ENCODE measurements at regions not wholly inside any gene's neighbourhood (a gene's known extent, or its start where the extent isn't known, plus 50 kb on each side); places are given as distances from the start of the nearest gene placed in this dataset.

DNA sequence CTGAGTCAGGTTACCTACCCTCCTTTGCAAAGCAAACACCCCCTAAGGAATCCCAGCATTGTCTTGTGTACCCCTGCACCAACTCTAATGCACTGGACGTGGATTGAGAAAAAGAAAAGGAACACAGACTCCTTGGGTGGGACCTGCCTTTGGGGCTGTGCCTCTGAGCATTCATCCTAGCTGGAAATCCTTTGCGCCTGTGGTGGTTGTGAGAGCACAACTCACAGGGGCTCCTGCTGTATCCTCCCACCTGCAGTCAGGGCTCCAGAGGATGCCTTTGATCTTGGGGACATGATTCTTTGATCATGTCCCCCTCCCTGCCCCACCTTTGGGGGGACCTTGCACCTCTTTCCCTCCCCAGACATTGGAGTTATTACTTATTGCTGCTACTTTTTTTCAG, 338.5 kb downstream of the GADD45G start:
- no peak overlapping the region for H4K8ac ChIP-seq (ENCODE audit: extremely low read depth, insufficient read depth, low read length)
- FAIRE-seq, result no peak
- no peak for TF ChIP-seq SP2 (IDR thresholded peaks at IDR 0.05; ENCODE audit: low read length)
- no peak for TF ChIP-seq HDAC6 (IDR thresholded peaks at IDR 0.05; ENCODE audit: low read depth, low read length)
- TF ChIP-seq GABPA (IDR thresholded peaks at IDR 0.05; ENCODE audit: borderline replicate concordance, insufficient read depth, low read length), result no peak
- TF ChIP-seq ATF2 (IDR thresholded peaks at IDR 0.05; ENCODE audit: low read length), result no peak
- no peak for TF ChIP-seq SIRT6 (IDR thresholded peaks at IDR 0.05; ENCODE audit: low read length)
- TF ChIP-seq JUN (IDR thresholded peaks at IDR 0.05; ENCODE audit: low read depth, low read length), result no peak
- TF ChIP-seq, protein P1, sequence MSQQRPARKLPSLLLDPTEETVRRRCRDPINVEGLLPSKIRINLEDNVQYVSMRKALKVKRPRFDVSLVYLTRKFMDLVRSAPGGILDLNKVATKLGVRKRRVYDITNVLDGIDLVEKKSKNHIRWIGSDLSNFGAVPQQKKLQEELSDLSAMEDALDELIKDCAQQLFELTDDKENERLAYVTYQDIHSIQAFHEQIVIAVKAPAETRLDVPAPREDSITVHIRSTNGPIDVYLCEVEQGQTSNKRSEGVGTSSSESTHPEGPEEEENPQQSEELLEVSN (IDR thresholded peaks at IDR 0.05), result no peak
- TF ChIP-seq SAP30 (IDR thresholded peaks at IDR 0.05; ENCODE audit: insufficient read depth, insufficient replicate concordance, low read length), result no peak
- TF ChIP-seq SUZ12 (IDR thresholded peaks at IDR 0.05; ENCODE audit: low read length), result no peak
- TF ChIP-seq PHF8 (conservative IDR thresholded peaks at IDR 0.05; ENCODE audit: low read depth, low read length), result no peak
- no peak for TF ChIP-seq KDM1A (IDR thresholded peaks at IDR 0.05; ENCODE audit: borderline replicate concordance, low read length)
- TF ChIP-seq TCF12 (IDR thresholded peaks at IDR 0.05; ENCODE audit: low read depth, low read length), result no peak

More for the DNA sequence above, 338.5 kb downstream of the GADD45G start:
- Histone ChIP-seq H3K4me2 (ENCODE audit: insufficient read depth in 1 of 2, low read depth in 2 of 2, low read length in 2 of 2) (no peak overlapping the region), H3K4me3 (ENCODE audit: extremely low read depth in 1 of 4, insufficient read depth in 2 of 4, low read depth in 3 of 4, low read length in 4 of 4) (no peak overlapping the region), H3K36me3 (ENCODE audit: control insufficient read depth in 2 of 4, insufficient read depth in 4 of 4, low read length in 3 of 4) (no peaks in the 10 kb centered on the region), H2BK15ac (ENCODE audit: low read length) (no peak overlapping the region), H3K56ac (replicated peaks; ENCODE audit: insufficient read length, low read depth, low read length) (no peak overlapping the region), H4K5ac (ENCODE audit: insufficient read length, low read depth, low read length) (no peak overlapping the region), H3K14ac (ENCODE audit: insufficient read length) (no peak overlapping the region), H3K4ac (replicated peaks; ENCODE audit: insufficient read length, low read depth, low read length) (no peak overlapping the region), H3K9ac (replicated peaks in 1 of 4; ENCODE audit: extremely low read depth in 1 of 4, low read depth in 3 of 4, low read length in 3 of 4) (no peak overlapping the region), H3K23me2 (ENCODE audit: low read depth, low read length) (no peaks in the 10 kb centered on the region), H3K18ac (ENCODE audit: extremely low read depth, low read length) (no peak overlapping the region), H3K27ac (ENCODE audit: low read depth, low read length) (no peak overlapping the region), H3K23ac (ENCODE audit: insufficient read length) (no peak overlapping the region), H2AFZ (ENCODE audit: low read length) (no peak overlapping the region), H2AK5ac (ENCODE audit: low read depth, low read length) (no peak overlapping the region), H2BK5ac (ENCODE audit: low read depth, low read length) (no peak overlapping the region), H2BK20ac (ENCODE audit: low read length) (no peak overlapping the region), H3K79me2 (ENCODE audit: control insufficient read depth in 1 of 2, insufficient read depth in 2 of 2, low read length in 2 of 2) (no peaks in the 10 kb centered on the region), H4K91ac (replicated peaks; ENCODE audit: insufficient read length, low read length) (no peak overlapping the region), H3K79me1 (ENCODE audit: low read depth, low read length) (no peaks in the 10 kb centered on the region), H3K27me3 (replicated peaks in 1 of 4; ENCODE audit: control insufficient read depth in 3 of 4, extremely low read depth in 1 of 4, insufficient read depth in 3 of 4, low read length in 3 of 4) (no peaks in the 10 kb centered on the region), H2BK12ac (ENCODE audit: low read depth, low read length) (no peak overlapping the region), H3K4me1 (replicated peaks in 1 of 4; ENCODE audit: control insufficient read depth in 3 of 4, insufficient read depth in 4 of 4, low read length in 3 of 4) (no peaks in the 10 kb centered on the region), H2BK120ac (replicated peaks; ENCODE audit: low read depth, low read length) (no peak overlapping the region), H3K9me3 (ENCODE audit: insufficient read depth in 2 of 2, low read depth in 1 of 2, low read length in 1 of 2) (no peaks in the 10 kb centered on the region), H4K20me1 (replicated peaks in 1 of 2; ENCODE audit: control insufficient read depth in 1 of 2, insufficient read depth in 2 of 2, low read length in 2 of 2) (no peaks in the 10 kb centered on the region)
- ChIA-PET CTCF (ENCODE audit: partially characterized antibody) (interaction anchor here (1.6 to 3.0 kb wide), 4 partner anchors 10 to 345 kb away, joined by 4 to 9 read pairs (median 6); no protein-coding TSS in a partner anchor), POLR2A (ENCODE audit: partially characterized antibody) (no interaction called here)
- WGBS, 2 experiments (ENCODE audit: extremely low coverage in 1 of 2, insufficient coverage in 1 of 2, insufficient read length in 1 of 2, insufficient replicate concordance in 2 of 2, low coverage in 1 of 2, low lambda C conversion rate in 2 of 2, missing lambda C conversion rate in 1 of 2), result 94% methylated on average over 2 of the region's 2 CpGs; no CpG with 5 or more reads in 1 of the 2 experiments
- DNase-seq (ENCODE audit: low read depth in 1 of 2, low spot score in 2 of 2), result no peak

Data from H1 (cell line).